WTC11 (cell line): ENCODE measurements at regions not wholly inside any gene's neighbourhood (a gene's known extent, or its start where the extent isn't known, plus 50 kb on each side); places are given as distances from the start of the nearest gene placed in this dataset.

Experiments used
- ATAC-seq: fragments of 200-7000 bp; cut with Tn5 transposase; 2 replicates; pipeline ENCODE4 v1.10.0; 2021; ENCODE audit warnings: mild to moderate bottlenecking, moderate library complexity
- CTCF ChIA-PET: fragments of 300-600 bp; sonication (Branson Sonifier 250); formaldehyde crosslinking; loops from one replicate; lab custom pipeline; 2021; ENCODE audit warnings: antibody characterized with exemption; lab: Charles Lee
- POLR2A ChIA-PET: fragments of 350-600 bp; sonication (Branson Sonifier 250); formaldehyde crosslinking; loops from one replicate; lab custom pipeline; 2021; ENCODE audit warnings: antibody characterized with exemption; lab: Charles Lee
- DNase-seq: peaks from one replicate; pipeline ENCODE4 v3.0.0; 2021; ENCODE audit warnings: low spot score
- H3K27ac Mint-ChIP-seq: 2 replicates; pipeline ENCODE4 v1.8.0; 2021; ENCODE audit warnings: mixed read lengths
- H3K27me3 Mint-ChIP-seq: 2 replicates; pipeline ENCODE4 v1.8.0; 2021; ENCODE audit warnings: low read depth, mild to moderate bottlenecking, moderate library complexity, mixed read lengths
- H3K36me3 Mint-ChIP-seq: 2 replicates; pipeline ENCODE4 v1.8.0; 2021; ENCODE audit warnings: mixed read lengths
- H3K4me1 Mint-ChIP-seq: 2 replicates; pipeline ENCODE4 v1.8.0; 2022; ENCODE audit warnings: mixed read lengths
- H3K4me3 Mint-ChIP-seq: 2 replicates; pipeline ENCODE4 v1.8.0; 2021; ENCODE audit warnings: mild to moderate bottlenecking, moderate library complexity, mixed read lengths
- H3K9me3 Mint-ChIP-seq: 2 replicates; pipeline ENCODE4 v1.8.0; 2021; ENCODE audit warnings: mixed read lengths
- AFF4 ChIP-seq: sonication (generic); formaldehyde crosslinking; IDR thresholded peaks from 2 replicates; pipeline ENCODE4 v1.8.1; 2023; ENCODE audit warnings: mild to moderate bottlenecking, missing genetic modification reagents, borderline replicate concordance
- ATF2 ChIP-seq: sonication (generic); formaldehyde crosslinking; IDR thresholded peaks from 2 replicates; pipeline ENCODE4 v1.8.1; 2022; ENCODE audit warnings: low read depth, missing genetic modification reagents, borderline replicate concordance
- ATF3 ChIP-seq: sonication (generic); formaldehyde crosslinking; conservative IDR thresholded peaks from 2 replicates; pipeline ENCODE4 v1.8.1; 2022; ENCODE audit warnings: mild to moderate bottlenecking, missing genetic modification reagents
- CBFB ChIP-seq: sonication (generic); formaldehyde crosslinking; IDR thresholded peaks from 2 replicates; pipeline ENCODE4 v1.8.1; 2022; ENCODE audit warnings: mild to moderate bottlenecking, low read depth, missing genetic modification reagents
- E2F1 ChIP-seq: sonication (generic); formaldehyde crosslinking; IDR thresholded peaks from 2 replicates; pipeline ENCODE4 v1.8.0; 2022; ENCODE audit warnings: mild to moderate bottlenecking, missing genetic modification reagents
- ETV6 ChIP-seq: sonication (generic); formaldehyde crosslinking; IDR thresholded peaks from 2 replicates; pipeline ENCODE4 v1.8.1; 2022; ENCODE audit warnings: mild to moderate bottlenecking, missing genetic modification reagents
- IRF2 ChIP-seq: sonication (generic); formaldehyde crosslinking; IDR thresholded peaks from 2 replicates; pipeline ENCODE4 v1.8.0; 2022; ENCODE audit warnings: low read depth, missing genetic modification reagents, borderline replicate concordance
- NR1H2 ChIP-seq: sonication (generic); formaldehyde crosslinking; IDR thresholded peaks from 2 replicates; pipeline ENCODE4 v1.9.0; 2021; ENCODE audit warnings: mild to moderate bottlenecking, moderate library complexity, missing genetic modification reagents
- TCF7 ChIP-seq: sonication (generic); formaldehyde crosslinking; IDR thresholded peaks from 2 replicates; pipeline ENCODE4 v1.8.0; 2022; ENCODE audit warnings: mild to moderate bottlenecking, low read depth, missing genetic modification reagents, moderate library complexity
- TEAD1 ChIP-seq: sonication (generic); formaldehyde crosslinking; IDR thresholded peaks from 2 replicates; pipeline ENCODE4 v1.8.0; 2022; ENCODE audit warnings: mild to moderate bottlenecking, missing genetic modification reagents
- USF2 ChIP-seq: sonication (generic); formaldehyde crosslinking; IDR thresholded peaks from 2 replicates; pipeline ENCODE4 v1.8.1; 2023; ENCODE audit warnings: mild to moderate bottlenecking, missing genetic modification reagents, moderate library complexity
- ZBTB43 ChIP-seq: sonication (generic); formaldehyde crosslinking; IDR thresholded peaks from 2 replicates; pipeline ENCODE4 v1.8.1; 2023; ENCODE audit warnings: mild to moderate bottlenecking, missing genetic modification reagents
- ZNF396 ChIP-seq: fragments of 250-450 bp; sonication (Bioruptor Pico); IDR thresholded peaks from 2 replicates; pipeline ENCODE4 v1.8.0; 2021; ENCODE audit warnings: mild to moderate bottlenecking, moderate library complexity, borderline replicate concordance
- ZNF416 ChIP-seq: fragments of 250-450 bp; sonication (Bioruptor Pico); IDR thresholded peaks from 2 replicates; pipeline ENCODE4 v1.9.0; 2021; ENCODE audit warnings: mild to moderate bottlenecking, inconsistent platforms
- ZNF423 ChIP-seq: fragments of 250-450 bp; sonication (Bioruptor Pico); IDR thresholded peaks from 2 replicates; pipeline ENCODE4 v2.1.2; 2022; ENCODE audit warnings: mild to moderate bottlenecking, moderate library complexity
- ZNF425 ChIP-seq: fragments of 250-450 bp; sonication (Bioruptor Pico); conservative IDR thresholded peaks from 2 replicates; pipeline ENCODE4 v1.9.0; 2021; ENCODE audit warnings: mild to moderate bottlenecking
- ZNF671 ChIP-seq: fragments of 250-450 bp; sonication (Bioruptor Pico); IDR thresholded peaks from 2 replicates; pipeline ENCODE4 v1.8.0; 2021; ENCODE audit warnings: mild to moderate bottlenecking

GRCh38 chr9:27963836-27964235, 390.6 kb upstream of the C9orf72 start (continued):
- no peak for TF ChIP-seq ZNF425 (CRISPR knock-in tag)
- no peak for TF ChIP-seq ATF2
- TF ChIP-seq USF2 (CRISPR knock-in tag): no peak

- no peak for DNase-seq
Measured at GRCh38 chr9:27967210-27967609, 393.9 kb upstream of the C9orf72 start.

More at GRCh38 chr9:27967210-27967609, 393.9 kb upstream of the C9orf72 start:
- no peaks in the 10 kb centered on the region for H3K27me3 Mint-ChIP-seq
- peaks cover 5% of the 10 kb centered on the region for H3K9me3 Mint-ChIP-seq
- POLR2A ChIA-PET: no interaction called here
- no peak for TF ChIP-seq NR1H2 (CRISPR knock-in tag)
- no peak for TF ChIP-seq ZNF671 (CRISPR knock-in tag)
- TF ChIP-seq E2F1 (CRISPR knock-in tag): no peak
- TF ChIP-seq USF2 (CRISPR knock-in tag): no peak
- TF ChIP-seq CBFB (CRISPR knock-in tag): no peak
- TF ChIP-seq ZNF396 (CRISPR knock-in tag): no peak
- TF ChIP-seq AFF4: no peak
- no peak for TF ChIP-seq IRF2
- no peak for TF ChIP-seq TCF7
- no peak for TF ChIP-seq ZBTB43 (CRISPR knock-in tag)
- TF ChIP-seq ETV6: no peak
- no peak for TF ChIP-seq TEAD1 (CRISPR knock-in tag)
- no peak for TF ChIP-seq ZNF423
- TF ChIP-seq ZNF416 (CRISPR knock-in tag): no peak
- no peak for TF ChIP-seq ATF3 (CRISPR knock-in tag)
- TF ChIP-seq ATF2: no peak
- H3K4me3 Mint-ChIP-seq: no peak overlapping the region
- CTCF ChIA-PET: no interaction called here
- no peaks in the 10 kb centered on the region for H3K36me3 Mint-ChIP-seq
- peaks cover 10% of the 10 kb centered on the region for H3K4me1 Mint-ChIP-seq
- no peak for ATAC-seq
- no peak overlapping the region for H3K27ac Mint-ChIP-seq
